Upper lobe of left lung (tissue), 6 donors: ENCODE measurements at regions not wholly inside any gene's neighbourhood (a gene's known extent, or its start where the extent isn't known, plus 50 kb on each side); places are given as distances from the start of the nearest gene placed in this dataset.
"Not testable (repeated sequence)": the region's sequence is repeated elsewhere in the genome, so short reads cannot be mapped to it uniquely, and the experiment has no call there.

ENCODE experiments used
- ATAC-seq, 2 donors: fragments of 200-7000 bp; cut with Tn5 transposase; one replicate each; pipeline ENCODE4 v1.9.1; 2022; ENCODE audit warnings: mild to moderate bottlenecking in 2 of 2, moderate library complexity in 2 of 2; ENCODE audit not compliant: low FRiP score in 2 of 2
- DNase-seq, 2 donors: peaks; one replicate each; pipeline ENCODE4 v3.0.0-alpha.2; 2019 to 2020
- H3K27ac ChIP-seq, 4 donors: fragments of 200-600 bp; sonication (generic); one replicate each; pipeline ENCODE4 v1.5.1; 2016 to 2019
- H3K27me3 ChIP-seq, 4 donors: fragments of 200-600 bp; sonication (generic); one replicate each; pipeline ENCODE4 v1.5.1; 2017 to 2019
- H3K36me3 ChIP-seq, 4 donors: fragments of 200-600 bp; sonication (generic); one replicate each; pipeline ENCODE4 v1.5.1; 2016 to 2019
- H3K4me1 ChIP-seq, 4 donors: fragments of 200-600 bp; sonication (generic); one replicate each; pipeline ENCODE4 v1.5.1; 2018 to 2019
- H3K4me3 ChIP-seq, 4 donors: fragments of 200-600 bp; sonication (generic); one replicate each; pipeline ENCODE4 v1.5.1; 2017 to 2019; ENCODE audit warnings: mild to moderate bottlenecking in 2 of 4, moderate library complexity in 1 of 4
- H3K9me3 ChIP-seq, 4 donors: fragments of 200-600 bp; sonication (generic); one replicate each; pipeline ENCODE4 v1.5.1; 2018 to 2019
- EP300 ChIP-seq, 4 donors: sonication (generic); formaldehyde crosslinking; IDR thresholded peaks; one replicate each; pipeline ENCODE4 v1.5.1; 2017; ENCODE audit warnings: antibody characterized with exemption in 4 of 4, control low read depth in 2 of 4
- POLR2A ChIP-seq, 4 donors: fragments of 450-650 bp; IDR thresholded peaks; one replicate each; pipeline ENCODE4 v1.5.1; 2016 to 2017; ENCODE audit warnings: antibody characterized with exemption in 4 of 4, mild to moderate bottlenecking in 2 of 4
- POLR2AphosphoS5 ChIP-seq, 2 donors: sonication (generic); formaldehyde crosslinking; IDR thresholded peaks; one replicate each; pipeline ENCODE4 v1.5.1; 2017; ENCODE audit warnings: antibody characterized with exemption in 2 of 2
- WGBS, 2 donors: methylation state at CpG; one replicate each; pipeline ENCODE4 v1.1.5; 2017 to 2018; 5-methylcytosine and 5-hydroxymethylcytosine counted together
- TF ChIP-seq, protein P1 (sequence below), 6 experiments: fragments of 450-650 bp in 4 of 6; fragments of 200-600 bp in 2 of 6; sonication (generic) in 2 of 6; IDR thresholded peaks; one replicate each; pipeline ENCODE4 v1.5.1; 2016 to 2019; ENCODE audit warnings: antibody characterized with exemption in 6 of 6
- donor health status: DM: no; HTN: no; CAD: no; lungs with moderate emphysema.
- donor health status: DM: no; HTN: yes; CAD: no; lungs with severe emphysema.

DNA sequence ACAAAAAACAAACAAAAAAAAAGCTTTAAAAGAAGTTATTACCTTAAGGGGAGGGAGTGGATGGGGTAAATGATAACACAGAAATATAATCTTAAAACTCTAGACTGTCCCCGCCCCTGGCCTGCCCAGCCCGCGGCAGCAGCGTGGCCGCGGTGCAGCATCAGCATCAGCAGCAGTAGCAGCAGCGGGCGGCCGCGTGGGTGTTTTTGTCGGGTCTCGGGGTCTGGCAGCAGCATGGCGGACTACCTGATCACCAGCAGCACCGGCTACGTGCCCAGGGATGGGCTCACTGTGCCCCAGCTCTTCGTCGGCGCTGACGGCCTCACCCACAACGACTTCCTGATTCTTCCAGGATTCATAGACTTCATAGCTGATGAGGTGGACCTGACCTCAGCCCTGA lies 80.0 kb upstream of the ANKRD28 start:
- Histone ChIP-seq H3K36me3 (no peaks in the 10 kb centered on the region), H3K27me3 (no peaks in the 10 kb centered on the region), H3K4me1 (no peaks in the 10 kb centered on the region), H3K4me3 (no peak overlapping the region), H3K27ac (no peak overlapping the region), H3K9me3 (no peaks in the 10 kb centered on the region)
- ATAC-seq (no peak), DNase-seq (peak in 1 of 2 donors; percentile 79)
- no peak for TF ChIP-seq POLR2AphosphoS5 (IDR thresholded peaks at IDR 0.05)
- TF ChIP-seq, protein P1, sequence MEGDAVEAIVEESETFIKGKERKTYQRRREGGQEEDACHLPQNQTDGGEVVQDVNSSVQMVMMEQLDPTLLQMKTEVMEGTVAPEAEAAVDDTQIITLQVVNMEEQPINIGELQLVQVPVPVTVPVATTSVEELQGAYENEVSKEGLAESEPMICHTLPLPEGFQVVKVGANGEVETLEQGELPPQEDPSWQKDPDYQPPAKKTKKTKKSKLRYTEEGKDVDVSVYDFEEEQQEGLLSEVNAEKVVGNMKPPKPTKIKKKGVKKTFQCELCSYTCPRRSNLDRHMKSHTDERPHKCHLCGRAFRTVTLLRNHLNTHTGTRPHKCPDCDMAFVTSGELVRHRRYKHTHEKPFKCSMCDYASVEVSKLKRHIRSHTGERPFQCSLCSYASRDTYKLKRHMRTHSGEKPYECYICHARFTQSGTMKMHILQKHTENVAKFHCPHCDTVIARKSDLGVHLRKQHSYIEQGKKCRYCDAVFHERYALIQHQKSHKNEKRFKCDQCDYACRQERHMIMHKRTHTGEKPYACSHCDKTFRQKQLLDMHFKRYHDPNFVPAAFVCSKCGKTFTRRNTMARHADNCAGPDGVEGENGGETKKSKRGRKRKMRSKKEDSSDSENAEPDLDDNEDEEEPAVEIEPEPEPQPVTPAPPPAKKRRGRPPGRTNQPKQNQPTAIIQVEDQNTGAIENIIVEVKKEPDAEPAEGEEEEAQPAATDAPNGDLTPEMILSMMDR (IDR thresholded peaks at IDR 0.05) = no peak
- no peak for TF ChIP-seq EP300 (IDR thresholded peaks at IDR 0.05)
- TF ChIP-seq POLR2A (IDR thresholded peaks at IDR 0.05) = no peak
- WGBS, 2 donors = 94 to 96% methylated on average over 15 to 20 of the region's 20 CpGs

DNA sequence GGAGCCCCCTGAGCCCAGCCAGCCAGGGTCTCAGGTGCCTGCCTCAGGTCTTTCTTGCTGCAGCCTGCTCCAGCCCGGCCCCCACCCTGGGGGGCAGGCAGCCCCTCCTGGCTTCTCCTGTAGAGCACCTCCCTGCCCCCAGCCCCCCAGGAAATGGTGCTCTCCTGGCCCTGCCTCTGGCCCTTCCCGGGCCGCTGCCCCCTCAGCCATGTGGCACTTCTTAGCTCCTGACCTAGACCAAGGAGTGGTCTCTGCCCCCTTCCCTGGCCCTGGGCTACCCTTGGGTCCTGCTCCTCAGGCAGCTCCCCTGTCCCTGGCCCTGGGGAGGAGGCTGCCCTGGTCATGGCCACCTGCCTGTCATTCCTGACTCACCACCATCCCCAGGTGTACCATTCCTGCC lies 82.0 kb upstream of the ANKRD28 start:
- H3K4me1 ChIP-seq, H3K9me3 ChIP-seq, H3K36me3 ChIP-seq, ATAC-seq, H3K27ac ChIP-seq, H3K27me3 ChIP-seq, H3K4me3 ChIP-seq: not testable (repeated sequence)
- WGBS, 2 donors = 96% methylated on average over 3 of the region's 3 CpGs; no CpG with 5 or more reads in 1 of the 2 donors
- peak in 1 of 2 donors; percentile 70 for DNase-seq

DNA sequence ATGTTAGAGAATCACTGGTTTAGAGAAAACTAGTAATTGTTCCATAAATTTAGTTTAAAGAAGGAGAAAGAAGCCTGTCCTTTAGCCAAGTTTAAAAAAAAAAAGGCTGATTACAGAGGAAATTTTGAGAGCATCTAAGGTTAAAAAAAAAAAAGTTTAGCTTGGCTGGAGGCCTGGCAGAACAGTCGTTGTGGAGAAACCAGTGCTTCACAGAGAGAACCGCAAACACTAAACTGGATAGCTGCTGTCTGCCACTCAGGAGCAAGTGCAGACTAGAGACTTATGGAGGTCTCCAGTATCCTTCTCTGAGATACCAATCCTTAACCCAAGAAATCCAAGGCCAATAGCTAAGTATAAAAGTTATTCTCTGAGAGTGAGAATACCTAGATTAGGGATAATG lies 84.8 kb upstream of the ANKRD28 start:
- Histone ChIP-seq H3K27ac (no peak overlapping the region), H3K4me3 (no peak overlapping the region), H3K36me3 (no peaks in the 10 kb centered on the region), H3K27me3 (no peaks in the 10 kb centered on the region), H3K9me3 (no peaks in the 10 kb centered on the region), H3K4me1 (no peaks in the 10 kb centered on the region)
- DNase-seq (no peak), ATAC-seq (no peak)
- 51 to 53% methylated on average over 2 of the region's 2 CpGs for WGBS, 2 donors
- TF ChIP-seq, protein P1 (IDR thresholded peaks at IDR 0.05) = no peak
- TF ChIP-seq EP300 (IDR thresholded peaks at IDR 0.05) (no peak), POLR2AphosphoS5 (IDR thresholded peaks at IDR 0.05) (no peak), POLR2A (IDR thresholded peaks at IDR 0.05) (no peak)

DNA sequence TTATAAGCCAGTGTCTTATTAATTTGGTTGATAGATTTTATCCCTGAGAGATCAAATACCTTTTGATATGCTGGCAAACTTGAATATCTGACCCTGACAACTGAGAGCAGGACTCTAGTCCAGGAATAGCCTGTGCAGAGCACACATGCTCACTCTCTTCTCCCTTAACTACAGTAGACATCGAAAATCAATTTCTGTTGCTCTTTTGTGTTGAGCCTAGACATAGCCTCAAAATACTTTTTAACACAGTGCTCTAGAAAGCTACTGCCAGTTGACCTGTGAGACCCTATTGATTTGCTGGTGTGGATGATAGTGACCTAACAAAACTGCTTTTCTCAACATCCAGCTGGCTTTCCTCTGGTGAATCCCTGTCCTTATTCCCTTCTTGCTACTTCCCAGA lies 86.4 kb upstream of the ANKRD28 start:
- no peak for TF ChIP-seq POLR2A (IDR thresholded peaks at IDR 0.05)
- no peak for TF ChIP-seq EP300 (IDR thresholded peaks at IDR 0.05)
- TF ChIP-seq, protein P1 (IDR thresholded peaks at IDR 0.05) = no peak
- no peak for TF ChIP-seq POLR2AphosphoS5 (IDR thresholded peaks at IDR 0.05)
- no peaks in the 10 kb centered on the region for H3K27me3 ChIP-seq
- no peaks in the 10 kb centered on the region for H3K9me3 ChIP-seq
- no peaks in the 10 kb centered on the region for H3K36me3 ChIP-seq
- H3K4me3 ChIP-seq = no peak overlapping the region
- WGBS, 2 donors = 86 to 100% methylated on average over 1 of the region's 1 CpG
- H3K27ac ChIP-seq = no peak overlapping the region
- DNase-seq (no peak), ATAC-seq (no peak)
- no peaks in the 10 kb centered on the region for H3K4me1 ChIP-seq

DNA sequence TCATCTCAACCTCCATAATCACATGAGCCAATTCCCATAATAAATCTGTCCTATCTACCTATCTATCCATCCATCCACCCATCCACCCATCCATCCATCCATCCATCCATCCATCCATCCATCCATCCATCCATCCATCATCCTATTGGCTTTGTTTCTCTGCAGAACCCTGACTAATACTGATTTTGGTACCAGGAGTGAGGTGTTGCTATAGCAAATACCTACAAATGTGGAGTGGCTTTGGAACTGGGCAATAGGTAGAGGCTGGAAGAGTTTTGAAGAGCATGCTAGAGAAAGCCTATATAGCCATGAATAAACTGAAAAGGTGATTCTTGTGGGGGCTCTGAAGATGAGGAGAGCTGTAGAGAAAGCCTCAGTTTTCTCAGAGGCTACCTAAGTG lies 88.7 kb upstream of the ANKRD28 start:
- Histone ChIP-seq H3K27me3 (no peaks in the 10 kb centered on the region), H3K4me1 (no peaks in the 10 kb centered on the region), H3K9me3 (no peaks in the 10 kb centered on the region), H3K27ac (no peak overlapping the region), H3K36me3 (no peaks in the 10 kb centered on the region), H3K4me3 (no peak overlapping the region)
- no peak for TF ChIP-seq POLR2A (IDR thresholded peaks at IDR 0.05)
- no peak for TF ChIP-seq EP300 (IDR thresholded peaks at IDR 0.05)
- TF ChIP-seq POLR2AphosphoS5 (IDR thresholded peaks at IDR 0.05) = no peak
- TF ChIP-seq, protein P1 (IDR thresholded peaks at IDR 0.05) = no peak
- DNase-seq (no peak), ATAC-seq (no peak)
